H4 (cell line): ENCODE measurements at regions not wholly inside any gene's neighbourhood (a gene's known extent, or its start where the extent isn't known, plus 50 kb on each side); places are given as distances from the start of the nearest gene placed in this dataset.
"Not testable (repeated sequence)": the region's sequence is repeated elsewhere in the genome, so short reads cannot be mapped to it uniquely, and the experiment has no call there.

Experiments used
- DNase-seq: peaks from one replicate; pipeline ENCODE4 v3.0.0-alpha.2; 2015; ENCODE audit warnings: low spot score

DNA sequence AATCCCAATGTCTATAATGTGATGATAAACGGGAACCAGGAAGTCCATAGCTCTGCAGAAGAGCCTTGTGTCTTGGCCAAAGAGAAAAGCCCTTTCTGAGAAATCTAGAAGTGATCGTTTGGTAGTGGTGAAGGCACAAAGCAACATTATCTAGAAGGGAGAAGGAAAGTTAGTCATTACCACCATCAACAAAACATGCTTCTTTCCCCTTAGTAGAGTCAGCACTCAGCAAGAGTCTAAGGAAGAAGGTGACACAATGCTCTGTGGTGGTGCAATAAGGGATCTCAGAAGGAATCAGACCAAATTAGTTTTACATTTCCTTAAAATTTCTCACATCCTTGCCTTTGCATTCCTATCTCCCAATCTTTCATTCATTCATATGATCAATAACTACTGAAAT is 134.4 kb upstream of the PRDX6 start:
- DNase-seq, result no peak

DNA sequence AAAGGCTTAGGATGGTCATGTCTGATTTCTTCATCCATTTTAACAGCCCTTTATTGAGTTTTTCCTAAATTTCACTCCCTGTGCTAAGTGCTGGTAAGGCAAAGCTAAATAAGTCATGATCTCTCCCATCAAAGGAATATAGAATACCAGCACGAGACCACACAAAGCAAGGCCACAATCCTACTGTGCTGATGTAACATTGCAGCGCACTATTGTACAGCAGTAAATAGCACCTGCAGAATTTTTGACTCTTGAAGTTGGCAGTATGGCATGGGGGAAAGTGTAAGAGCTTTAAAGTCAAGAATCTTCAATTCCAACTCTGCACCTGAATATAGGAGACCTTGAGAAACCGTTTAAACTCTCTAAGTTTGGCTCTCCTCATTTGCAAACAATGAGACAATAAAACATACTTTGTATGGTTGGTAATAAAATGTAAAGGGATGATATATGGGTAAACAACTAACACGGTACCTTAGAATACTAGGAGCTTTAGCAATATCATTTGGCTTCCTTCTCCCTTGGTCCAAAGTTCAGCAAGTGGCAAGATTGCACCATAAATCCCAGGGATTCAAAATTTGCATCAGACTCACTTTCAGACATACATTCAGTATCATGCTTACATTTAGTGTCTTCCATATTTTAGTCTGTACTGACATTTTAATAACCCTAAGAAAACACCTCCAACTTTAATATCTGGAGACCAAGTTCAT is 132.9 kb upstream of the PRDX6 start:
- no peak for DNase-seq

DNA sequence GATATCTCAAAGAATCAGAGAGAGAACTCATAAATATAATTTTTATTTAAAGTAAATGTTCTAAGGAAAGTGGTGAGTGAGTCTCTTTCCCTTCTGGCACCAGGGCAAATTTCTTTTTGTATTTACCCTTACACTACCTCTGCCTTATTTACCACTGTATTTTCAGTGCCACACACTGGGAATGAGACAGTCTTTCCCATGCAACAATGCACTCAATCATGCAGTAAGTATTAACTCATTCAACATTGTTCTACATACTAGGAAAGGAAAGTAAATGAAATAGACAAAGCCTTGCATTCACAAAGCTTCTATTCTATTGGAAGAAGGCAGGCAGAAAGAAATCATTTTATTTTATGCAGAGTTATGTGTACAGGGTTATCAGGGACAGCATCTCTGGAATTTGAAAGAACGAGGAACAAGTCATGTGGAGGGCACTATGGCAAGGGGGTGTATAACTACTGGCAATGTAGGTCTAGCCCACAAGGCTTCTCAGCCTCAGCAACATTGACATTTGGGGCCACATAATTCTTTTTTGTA is 129.8 kb upstream of the PRDX6 start:
- no peak for DNase-seq

DNA sequence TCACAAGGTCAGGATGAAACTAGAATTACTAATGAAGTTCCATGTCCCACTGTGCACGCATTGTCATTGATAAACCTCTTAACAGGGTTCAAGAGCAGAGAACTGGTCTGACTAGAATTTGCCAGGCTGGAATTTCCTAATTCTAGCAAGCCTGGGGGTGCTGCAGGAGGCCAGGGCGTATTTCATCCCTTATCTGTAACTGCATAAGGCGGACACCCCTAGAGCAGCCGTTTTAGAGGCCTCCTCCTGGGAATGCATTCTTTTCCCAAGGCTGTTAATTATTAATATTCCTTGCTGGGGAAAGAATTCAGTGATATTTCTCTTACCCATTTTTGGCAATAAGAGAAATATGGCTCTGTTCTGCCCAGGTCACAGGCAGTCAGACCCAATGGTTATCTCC is 124.5 kb upstream of the PRDX6 start:
- DNase-seq, result not testable (repeated sequence)

DNA sequence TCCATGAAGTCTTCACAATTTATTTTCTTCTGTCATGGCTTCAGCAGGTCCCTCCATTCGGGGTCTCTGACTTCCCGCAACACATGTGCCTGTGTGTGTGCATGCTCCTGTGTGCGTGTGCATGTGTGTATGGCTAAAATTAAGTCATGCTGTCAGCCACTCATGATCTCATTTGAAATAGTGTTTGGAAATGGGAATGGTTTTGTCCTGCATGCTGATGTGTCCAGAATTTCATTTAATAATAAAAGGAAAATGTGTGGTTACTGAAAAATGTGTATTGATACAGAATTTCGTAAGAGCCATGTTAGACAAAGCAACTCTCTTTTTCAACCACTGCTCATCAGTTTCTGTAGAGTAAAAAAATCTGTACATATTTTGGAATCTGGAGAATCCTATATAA is 123.8 kb upstream of the PRDX6 start:
- DNase-seq, result no peak

DNA sequence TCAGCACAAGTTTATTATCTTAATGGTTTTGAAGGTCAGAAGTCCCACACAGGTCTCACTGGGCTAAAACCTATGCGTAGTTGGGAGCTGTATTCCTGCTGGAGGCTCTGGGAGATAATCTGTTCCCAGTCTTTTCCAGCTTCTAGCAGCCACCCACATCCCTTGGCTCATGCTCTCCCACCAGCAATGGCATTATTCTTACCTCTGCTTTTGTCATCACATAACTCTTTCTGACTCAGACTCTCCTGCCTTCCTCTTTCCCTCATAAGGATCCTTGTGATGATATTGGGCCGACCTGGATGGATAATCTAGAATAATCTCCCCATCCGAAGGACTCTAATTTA is 122.2 kb upstream of the PRDX6 start:
- no peak for DNase-seq

DNA sequence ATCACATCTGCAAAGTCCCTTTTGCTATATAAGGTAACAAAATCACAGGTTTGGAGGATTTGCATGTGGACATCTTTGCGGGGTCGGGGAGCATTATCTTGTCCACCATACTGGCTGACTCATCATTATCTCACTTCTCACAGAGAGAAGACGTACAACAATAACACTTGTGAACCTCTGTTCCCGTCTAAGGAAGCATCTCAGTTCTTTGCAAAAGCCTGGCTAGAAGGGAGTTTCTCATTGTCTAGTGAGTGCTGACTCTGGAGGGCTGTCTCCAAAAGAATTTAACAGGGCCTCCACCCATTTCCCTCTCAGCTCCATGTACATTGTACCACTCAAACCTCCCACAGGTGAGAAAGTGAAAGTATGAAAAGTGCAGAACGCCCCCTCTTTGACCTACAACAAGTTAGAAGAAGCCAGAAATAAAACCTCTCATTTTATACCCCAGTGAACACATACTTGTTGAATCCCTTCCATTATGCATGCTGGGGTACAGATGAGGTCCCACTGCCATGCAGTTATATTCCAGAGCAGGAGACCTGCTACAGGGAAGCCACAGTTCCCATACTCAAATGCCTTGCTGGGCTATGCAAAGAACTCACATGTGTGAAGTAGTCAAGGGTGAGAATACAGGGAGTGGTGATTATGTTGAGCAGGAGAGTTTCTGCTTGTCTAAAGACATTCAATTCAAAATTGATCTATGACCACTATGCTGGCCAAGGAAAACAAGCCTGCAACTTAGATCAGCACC is 121.7 kb upstream of the PRDX6 start:
- no peak for DNase-seq

DNA sequence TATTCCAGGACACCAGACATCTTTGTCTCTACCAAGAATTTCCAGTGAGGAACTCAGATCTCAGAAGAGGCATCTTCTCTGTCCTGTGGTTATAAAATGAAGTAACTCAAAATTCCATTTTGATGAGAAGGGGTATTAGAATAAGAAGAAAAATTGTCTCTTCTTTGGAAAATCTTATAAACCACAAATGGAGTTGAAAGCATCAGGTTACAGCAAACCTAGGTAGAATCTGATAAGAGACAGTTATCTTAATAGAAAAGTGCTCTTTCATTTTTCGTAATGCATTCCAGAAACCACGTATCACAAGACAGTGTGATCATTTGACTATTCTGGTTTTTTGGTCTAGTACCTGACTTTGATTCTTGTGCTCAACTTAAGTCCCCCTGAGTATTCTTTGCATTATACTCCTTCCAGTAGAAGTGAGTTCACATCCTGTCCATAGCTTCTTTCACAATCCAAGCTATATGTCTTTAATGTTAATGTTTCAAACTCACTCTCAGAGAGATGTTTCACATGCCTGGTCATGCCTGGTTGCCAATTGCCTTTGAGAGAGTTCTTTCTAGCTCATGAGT is 120.9 kb upstream of the PRDX6 start:
- no peak for DNase-seq

DNA sequence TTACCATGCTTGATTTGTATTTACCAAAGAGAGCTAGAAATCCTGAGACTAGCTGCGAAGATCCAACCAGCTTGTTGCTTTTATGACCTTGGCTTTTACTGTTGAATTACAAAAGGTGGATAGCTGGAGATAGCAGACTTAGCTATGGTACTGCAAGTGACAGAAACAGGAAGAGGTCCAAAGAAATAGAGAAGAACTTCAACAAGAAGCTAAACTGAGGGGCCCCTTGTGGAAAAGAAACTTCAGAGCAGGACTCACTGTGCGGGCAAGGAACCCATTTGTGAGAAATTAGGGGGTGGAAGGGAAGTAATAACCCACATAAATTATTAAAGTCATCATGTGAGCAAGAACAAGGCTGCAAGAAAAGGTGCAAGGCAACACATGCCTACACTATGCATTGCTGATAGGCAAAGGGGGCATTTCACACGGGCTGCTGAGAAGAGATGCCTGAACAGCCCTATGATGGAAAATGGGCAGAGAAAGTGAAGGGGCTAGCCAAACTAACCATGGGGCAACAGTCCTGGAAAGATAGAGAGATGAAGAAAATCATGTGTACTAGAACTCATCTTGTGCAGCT is 116.6 kb upstream of the PRDX6 start:
- DNase-seq, result no peak

DNA sequence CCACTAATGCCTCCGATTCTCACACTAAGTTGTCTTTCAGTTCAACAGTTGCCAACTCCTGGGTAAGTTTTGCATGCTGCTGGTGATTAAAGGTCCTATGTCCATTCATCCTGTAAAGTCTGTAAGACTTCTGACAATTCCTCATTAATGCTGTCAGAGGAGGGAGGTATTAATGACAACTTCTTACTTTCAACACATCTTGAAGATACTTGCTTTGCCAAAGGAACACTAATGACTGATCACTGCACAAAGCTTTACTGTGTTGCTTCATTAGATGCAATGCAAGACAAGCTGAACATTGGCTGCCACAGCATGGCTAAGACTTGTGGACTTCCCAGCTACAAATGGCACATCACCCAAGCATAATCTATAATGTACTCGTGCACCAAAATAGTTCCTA is 114.6 kb upstream of the PRDX6 start:
- DNase-seq, result no peak

DNA sequence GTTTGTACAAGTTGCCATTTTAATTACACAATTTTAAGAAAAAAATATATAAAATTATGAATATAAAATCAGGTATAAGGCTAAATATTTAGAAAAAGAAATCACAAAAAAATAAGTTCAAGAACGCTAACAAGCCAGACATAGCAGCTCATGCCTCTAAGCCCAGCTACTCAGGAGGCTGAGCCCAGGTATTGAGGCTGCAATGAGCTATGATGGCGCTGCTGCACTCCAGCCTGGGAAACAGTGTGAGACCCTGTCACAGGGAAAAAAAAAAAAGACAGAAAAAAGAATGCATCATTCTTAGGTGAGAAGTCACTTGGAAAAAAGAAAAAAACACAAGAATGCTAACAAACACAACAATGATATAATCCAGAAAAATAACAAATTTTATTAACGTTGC is 112.3 kb upstream of the PRDX6 start:
- DNase-seq, result no peak

DNA sequence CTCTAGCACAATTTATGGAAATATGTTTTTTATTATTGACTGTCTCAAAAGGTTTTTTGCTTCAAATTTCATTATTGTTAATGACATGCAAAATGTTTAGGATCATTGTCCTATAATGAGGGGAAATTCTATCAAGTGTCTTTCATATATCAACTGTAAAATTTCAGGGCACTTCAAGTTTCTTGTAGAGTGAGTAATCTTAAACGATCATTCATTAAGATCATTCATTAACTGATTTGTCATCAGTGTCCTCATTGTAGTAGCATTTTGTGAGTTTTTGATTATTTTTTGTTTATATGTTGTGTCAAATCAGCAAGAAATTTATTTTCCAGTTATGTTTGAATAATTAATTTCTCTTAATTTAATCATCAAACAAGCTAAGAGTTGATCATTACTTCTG is 111.8 kb upstream of the PRDX6 start:
- DNase-seq, result no peak

DNA sequence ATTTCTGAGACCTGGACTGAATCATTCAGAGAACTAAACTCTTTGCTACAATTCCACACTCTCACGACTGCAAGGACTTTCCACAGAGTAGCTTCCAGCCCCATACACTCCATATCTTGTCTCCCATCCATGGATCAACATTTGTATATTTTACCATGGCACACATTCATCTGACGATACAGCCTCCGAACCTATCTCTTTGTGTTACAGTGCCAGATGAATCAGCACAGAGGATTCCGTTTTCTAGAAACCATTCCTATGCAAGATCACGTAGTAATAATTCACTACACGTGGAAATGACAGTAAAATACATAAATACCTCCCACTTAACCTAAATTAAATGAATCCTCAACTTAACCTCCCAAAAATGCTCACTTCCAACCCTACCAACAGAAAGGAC is 110.0 kb upstream of the PRDX6 start:
- no peak for DNase-seq

DNA sequence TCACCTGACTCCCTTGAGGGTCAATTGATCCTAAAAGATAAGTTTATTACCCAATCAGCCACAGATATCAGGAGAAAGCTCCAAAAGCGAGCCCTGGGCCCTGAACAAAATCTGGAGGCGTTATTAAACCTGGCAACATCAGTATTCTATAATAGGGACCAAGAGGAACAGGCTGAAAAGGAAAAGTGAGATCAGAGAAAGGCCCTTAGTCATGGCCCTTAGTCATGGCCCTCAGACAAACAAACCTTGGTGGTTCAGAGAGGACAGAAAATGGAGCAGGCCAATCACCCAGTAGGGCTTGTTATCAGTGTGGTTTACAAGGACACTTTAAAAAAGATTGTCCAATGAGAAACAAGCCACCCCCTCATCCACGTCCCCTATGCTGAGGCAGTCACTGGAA is 106.5 kb upstream of the PRDX6 start:
- not testable (repeated sequence) for DNase-seq

DNA sequence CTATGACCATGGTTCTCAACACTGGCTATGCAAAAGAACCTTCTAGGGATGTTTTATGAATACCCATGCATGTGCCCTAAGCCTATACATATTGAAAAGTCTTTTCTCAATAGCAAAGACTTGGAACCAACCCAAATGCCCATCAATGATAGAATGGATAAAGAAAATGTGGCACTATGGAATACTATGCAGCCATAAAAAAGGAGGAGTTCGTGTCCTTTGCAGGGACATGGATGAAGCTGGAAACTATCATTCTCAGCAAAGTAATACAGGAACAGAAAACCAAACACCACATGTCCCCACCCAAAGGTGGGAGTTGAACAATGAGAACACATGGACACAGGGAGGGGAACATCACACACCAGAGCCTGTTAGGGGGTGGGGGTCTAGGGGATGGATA is 101.1 kb upstream of the PRDX6 start:
- not testable (repeated sequence) for DNase-seq

DNA sequence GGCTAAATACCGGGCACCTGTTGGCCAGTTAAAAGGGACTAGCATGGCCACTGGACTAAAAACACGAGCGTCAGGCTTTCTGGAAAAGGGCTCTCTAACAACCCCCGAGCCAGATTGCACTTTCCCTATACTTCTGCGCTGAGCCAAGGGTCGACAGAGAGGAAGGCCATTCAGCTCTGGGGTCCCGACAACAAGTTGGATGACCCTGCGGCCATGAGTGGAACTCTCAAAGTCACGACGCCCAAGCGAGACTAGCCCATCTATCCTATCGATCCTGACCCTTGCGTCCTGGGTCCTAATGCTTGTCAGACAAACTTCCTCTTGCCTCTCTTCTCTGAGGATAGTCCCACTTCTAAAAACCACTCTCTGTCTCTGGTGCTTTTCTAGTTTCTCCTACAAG is 99.9 kb upstream of the PRDX6 start:
- no peak for DNase-seq

DNA sequence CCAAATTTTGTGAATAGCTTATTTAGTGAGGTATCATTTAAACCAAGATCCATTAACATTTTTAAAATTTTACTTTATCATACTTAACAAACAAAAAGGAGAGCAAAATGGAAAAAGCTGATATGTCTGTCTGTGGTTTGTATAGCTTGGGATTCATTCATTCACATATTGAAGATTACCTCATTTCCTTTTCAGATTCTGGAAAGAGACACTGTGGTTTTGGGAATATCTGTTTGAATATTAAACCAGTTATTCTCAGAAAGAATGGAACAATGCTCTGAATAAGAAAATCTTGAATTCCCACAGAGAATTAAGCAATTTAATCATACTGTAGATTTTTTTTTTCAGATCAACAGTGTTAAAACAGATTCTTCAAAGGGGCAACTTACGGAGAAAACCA is 93.8 kb upstream of the PRDX6 start:
- no peak for DNase-seq

DNA sequence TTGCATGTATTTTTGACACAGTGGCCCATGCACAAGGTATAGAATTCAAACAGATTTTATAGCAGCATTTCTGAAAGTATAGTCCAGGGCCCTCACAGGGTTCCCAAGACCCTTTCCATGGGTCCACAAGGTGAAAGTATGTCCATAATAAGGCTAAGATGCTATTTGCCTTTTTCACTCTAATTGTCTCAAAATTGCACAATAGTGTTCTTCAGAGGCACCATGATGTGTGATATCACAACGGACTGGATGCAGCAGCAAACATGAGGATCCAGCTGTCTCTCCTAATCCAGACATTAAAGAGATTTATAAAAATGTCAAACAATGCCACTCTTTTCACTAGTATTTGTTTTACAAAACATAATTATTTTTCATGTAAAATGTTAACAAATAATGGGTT is 88.8 kb upstream of the PRDX6 start:
- no peak for DNase-seq

DNA sequence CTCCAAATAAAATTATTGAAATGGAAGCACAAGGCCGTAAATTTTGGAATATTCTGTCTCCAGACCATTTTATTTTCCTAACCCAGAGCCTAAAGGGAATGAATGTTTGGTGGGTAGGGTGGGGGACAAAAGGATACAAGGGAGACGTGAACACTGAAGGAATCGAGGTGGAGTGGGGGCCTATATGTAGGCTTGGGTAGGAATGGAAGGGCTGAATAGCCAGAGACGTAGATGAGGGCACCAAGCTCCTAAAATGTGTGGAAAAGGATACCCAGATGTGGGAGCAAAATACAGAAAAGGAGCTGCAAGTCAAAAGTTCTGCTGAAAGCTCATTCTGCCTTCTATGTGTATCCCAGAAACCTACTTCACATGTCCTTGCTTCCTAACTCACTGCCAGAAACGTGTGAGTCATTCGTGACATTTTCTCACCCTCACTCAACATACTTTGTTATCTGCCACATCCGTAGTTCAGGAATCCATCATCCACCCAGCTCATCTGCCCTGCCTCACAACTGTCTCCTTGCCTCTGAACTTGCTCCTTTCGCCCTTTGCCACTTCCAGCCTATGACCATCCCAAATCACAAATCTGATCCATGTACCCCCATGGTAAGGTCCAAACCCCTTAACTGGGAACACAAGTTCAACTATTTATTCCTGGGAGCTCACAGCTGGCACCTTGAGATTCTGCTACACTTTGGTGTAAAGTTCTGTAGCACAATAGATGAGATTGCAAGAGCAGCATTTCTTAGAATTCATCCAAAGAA is 84.1 kb upstream of the PRDX6 start:
- peak; percentile 57 for DNase-seq

DNA sequence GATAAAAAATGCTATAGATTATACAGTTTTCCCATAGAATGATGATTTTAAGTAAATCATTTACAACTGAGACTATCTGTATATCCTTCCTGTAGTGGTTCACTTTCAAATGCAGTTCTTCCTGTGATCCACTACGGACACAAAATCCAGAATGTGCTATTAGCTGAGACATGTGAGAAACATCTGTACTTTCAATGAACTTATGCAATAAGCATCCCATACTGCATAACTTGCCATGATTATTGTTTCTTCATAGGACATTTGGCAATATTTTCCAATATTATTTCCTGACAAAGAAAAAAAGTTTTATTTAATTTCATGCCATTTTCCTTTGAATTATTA is 83.5 kb upstream of the PRDX6 start:
- no peak for DNase-seq

DNA sequence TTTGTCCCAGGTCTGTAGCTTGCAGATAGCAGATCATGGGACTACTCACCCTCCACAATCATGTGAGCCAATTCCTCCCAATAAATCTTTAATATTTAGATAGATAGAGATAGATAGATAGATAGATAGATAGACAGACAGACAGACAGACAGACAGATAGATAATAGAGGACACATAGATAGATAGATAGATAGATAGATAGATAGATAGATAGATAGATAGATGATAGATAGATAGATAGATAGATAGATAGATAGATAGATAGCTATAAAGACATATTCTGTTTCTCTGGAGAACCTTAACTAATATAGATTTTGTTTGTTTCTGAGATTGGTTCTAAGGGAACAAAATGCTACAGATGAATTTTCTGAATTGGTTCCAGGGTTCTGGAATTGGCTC is 82.3 kb upstream of the PRDX6 start:
- DNase-seq, result not testable (repeated sequence)

DNA sequence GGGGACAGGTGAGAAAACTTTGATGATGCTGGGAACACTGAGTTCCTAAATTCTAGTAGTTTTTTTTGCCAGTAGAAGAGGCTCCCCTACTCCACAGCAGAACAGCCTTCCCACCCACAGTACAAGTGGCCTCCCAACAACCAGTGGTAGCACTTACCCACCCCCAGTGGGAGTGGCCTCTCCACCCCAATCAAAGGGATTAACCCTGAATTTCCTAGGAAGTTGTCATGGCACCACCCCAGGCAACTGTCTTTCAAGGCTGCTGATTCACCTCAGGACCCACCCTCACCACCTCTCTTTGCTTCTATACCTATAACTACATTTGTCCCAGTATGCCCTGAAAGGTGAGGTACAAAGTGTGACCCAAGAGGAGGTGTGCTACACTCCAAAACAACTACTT is 81.4 kb upstream of the PRDX6 start:
- DNase-seq, result no peak
